ENCODE measurements at regions not wholly inside any gene's neighbourhood (a gene's known extent, or its start where the extent isn't known, plus 50 kb on each side); places are given as distances from the start of the nearest gene placed in this dataset.

DNA sequence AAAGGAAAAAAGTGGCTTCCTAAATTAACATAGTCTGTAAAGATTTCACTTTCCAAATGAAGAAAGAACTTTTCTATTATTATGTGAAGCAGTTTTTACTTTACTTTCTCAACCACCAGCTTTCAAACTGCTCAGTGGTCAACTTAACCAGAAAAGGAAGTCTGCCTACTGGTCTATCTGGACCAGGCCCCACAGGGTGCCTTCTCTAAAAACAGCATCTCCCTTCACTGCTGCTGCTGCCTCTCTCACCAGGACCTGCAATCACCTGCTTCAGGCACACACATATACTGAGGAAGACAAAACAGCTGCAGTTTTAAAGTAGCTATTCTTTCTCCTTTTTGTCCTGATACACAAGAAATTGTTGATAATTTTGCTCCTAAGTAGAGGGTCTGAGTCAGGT is 221.3 kb upstream of the DCC start:
- TF ChIP-seq, protein P1, sequence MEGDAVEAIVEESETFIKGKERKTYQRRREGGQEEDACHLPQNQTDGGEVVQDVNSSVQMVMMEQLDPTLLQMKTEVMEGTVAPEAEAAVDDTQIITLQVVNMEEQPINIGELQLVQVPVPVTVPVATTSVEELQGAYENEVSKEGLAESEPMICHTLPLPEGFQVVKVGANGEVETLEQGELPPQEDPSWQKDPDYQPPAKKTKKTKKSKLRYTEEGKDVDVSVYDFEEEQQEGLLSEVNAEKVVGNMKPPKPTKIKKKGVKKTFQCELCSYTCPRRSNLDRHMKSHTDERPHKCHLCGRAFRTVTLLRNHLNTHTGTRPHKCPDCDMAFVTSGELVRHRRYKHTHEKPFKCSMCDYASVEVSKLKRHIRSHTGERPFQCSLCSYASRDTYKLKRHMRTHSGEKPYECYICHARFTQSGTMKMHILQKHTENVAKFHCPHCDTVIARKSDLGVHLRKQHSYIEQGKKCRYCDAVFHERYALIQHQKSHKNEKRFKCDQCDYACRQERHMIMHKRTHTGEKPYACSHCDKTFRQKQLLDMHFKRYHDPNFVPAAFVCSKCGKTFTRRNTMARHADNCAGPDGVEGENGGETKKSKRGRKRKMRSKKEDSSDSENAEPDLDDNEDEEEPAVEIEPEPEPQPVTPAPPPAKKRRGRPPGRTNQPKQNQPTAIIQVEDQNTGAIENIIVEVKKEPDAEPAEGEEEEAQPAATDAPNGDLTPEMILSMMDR (IDR thresholded peaks at IDR 0.05; ENCODE audit: insufficient read depth, low read length) = no peak
- TF ChIP-seq, protein P2, sequence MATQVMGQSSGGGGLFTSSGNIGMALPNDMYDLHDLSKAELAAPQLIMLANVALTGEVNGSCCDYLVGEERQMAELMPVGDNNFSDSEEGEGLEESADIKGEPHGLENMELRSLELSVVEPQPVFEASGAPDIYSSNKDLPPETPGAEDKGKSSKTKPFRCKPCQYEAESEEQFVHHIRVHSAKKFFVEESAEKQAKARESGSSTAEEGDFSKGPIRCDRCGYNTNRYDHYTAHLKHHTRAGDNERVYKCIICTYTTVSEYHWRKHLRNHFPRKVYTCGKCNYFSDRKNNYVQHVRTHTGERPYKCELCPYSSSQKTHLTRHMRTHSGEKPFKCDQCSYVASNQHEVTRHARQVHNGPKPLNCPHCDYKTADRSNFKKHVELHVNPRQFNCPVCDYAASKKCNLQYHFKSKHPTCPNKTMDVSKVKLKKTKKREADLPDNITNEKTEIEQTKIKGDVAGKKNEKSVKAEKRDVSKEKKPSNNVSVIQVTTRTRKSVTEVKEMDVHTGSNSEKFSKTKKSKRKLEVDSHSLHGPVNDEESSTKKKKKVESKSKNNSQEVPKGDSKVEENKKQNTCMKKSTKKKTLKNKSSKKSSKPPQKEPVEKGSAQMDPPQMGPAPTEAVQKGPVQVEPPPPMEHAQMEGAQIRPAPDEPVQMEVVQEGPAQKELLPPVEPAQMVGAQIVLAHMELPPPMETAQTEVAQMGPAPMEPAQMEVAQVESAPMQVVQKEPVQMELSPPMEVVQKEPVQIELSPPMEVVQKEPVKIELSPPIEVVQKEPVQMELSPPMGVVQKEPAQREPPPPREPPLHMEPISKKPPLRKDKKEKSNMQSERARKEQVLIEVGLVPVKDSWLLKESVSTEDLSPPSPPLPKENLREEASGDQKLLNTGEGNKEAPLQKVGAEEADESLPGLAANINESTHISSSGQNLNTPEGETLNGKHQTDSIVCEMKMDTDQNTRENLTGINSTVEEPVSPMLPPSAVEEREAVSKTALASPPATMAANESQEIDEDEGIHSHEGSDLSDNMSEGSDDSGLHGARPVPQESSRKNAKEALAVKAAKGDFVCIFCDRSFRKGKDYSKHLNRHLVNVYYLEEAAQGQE (IDR thresholded peaks at IDR 0.05; ENCODE audit: insufficient replicate concordance, low read depth) = no peak
- TF ChIP-seq POLR2AphosphoS5 (IDR thresholded peaks at IDR 0.05; ENCODE audit: low read depth) = no peak

All from HL-60 (cell line).